Hippocampal formation (tissue), 2 donors: ENCODE measurements at regions not wholly inside any gene's neighbourhood (a gene's known extent, or its start where the extent isn't known, plus 50 kb on each side); places are given as distances from the start of the nearest gene placed in this dataset.

ENCODE experiments used
- DNase-seq, 2 donors: peaks; one replicate each; lab custom pipeline; 2025; lab: John Stamatoyannopoulos, UW

GRCh38 chr1:38134294-38134755 lies 87.7 kb upstream of the POU3F1 start:
- DNase-seq: peak in 1 of 2 donors; percentile 59

GRCh38 chr1:38133756-38134155 lies 87.2 kb upstream of the POU3F1 start:
- DNase-seq: peak in 1 of 2 donors; percentile 52

GRCh38 chr1:38133304-38133703 lies 86.7 kb upstream of the POU3F1 start:
- no peak for DNase-seq

GRCh38 chr1:38132681-38133080 lies 86.1 kb upstream of the POU3F1 start:
- no peak for DNase-seq

- DNase-seq: no peak
These were observed 84.5 kb upstream of the POU3F1 start for GRCh38 chr1:38131024-38131585.

- DNase-seq: no peak
These were observed 83.4 kb upstream of the POU3F1 start for GRCh38 chr1:38129971-38130370.

- DNase-seq: no peak
These were observed 82.9 kb upstream of the POU3F1 start for GRCh38 chr1:38129473-38129872.

- no peak for DNase-seq
These were observed 82.4 kb upstream of the POU3F1 start for GRCh38 chr1:38128926-38129453.

- no peak for DNase-seq
These were observed 81.9 kb upstream of the POU3F1 start for GRCh38 chr1:38128511-38128910.

GRCh38 chr1:38127428-38127827 lies 80.8 kb upstream of the POU3F1 start:
- DNase-seq: no peak

GRCh38 chr1:38126970-38127369 lies 80.4 kb upstream of the POU3F1 start:
- no peak for DNase-seq

- no peak for DNase-seq
These were observed 79.4 kb upstream of the POU3F1 start for GRCh38 chr1:38125837-38126520.

GRCh38 chr1:38125016-38125415 lies 78.4 kb upstream of the POU3F1 start:
- DNase-seq: no peak

- DNase-seq: no peak
These were observed 77.0 kb upstream of the POU3F1 start for GRCh38 chr1:38123356-38124135.

GRCh38 chr1:38121231-38121680 lies 74.7 kb upstream of the POU3F1 start:
- no peak for DNase-seq

- no peak for DNase-seq
These were observed 74.1 kb upstream of the POU3F1 start for GRCh38 chr1:38120552-38121230.

- DNase-seq: no peak
These were observed 72.4 kb upstream of the POU3F1 start for GRCh38 chr1:38118976-38119375.

- DNase-seq: peak in 1 of 2 donors; percentile 19
These were observed 70.9 kb upstream of the POU3F1 start for GRCh38 chr1:38117444-38117887.

GRCh38 chr1:38115682-38116202 lies 69.1 kb upstream of the POU3F1 start:
- peak in 1 of 2 donors; percentile 19 for DNase-seq

- DNase-seq: no peak
These were observed 68.6 kb upstream of the POU3F1 start for GRCh38 chr1:38115226-38115625.

- peak; percentile 54 to 70 for DNase-seq
These were observed 67.8 kb upstream of the POU3F1 start for GRCh38 chr1:38114241-38115026.
